H1 (cell line): ENCODE measurements at regions not wholly inside any gene's neighbourhood (a gene's known extent, or its start where the extent isn't known, plus 50 kb on each side); places are given as distances from the start of the nearest gene placed in this dataset.

Experiments used
- CTCF ChIA-PET: fragments of 300-600 bp; sonication (Branson Sonifier 250); formaldehyde crosslinking; loops from one replicate; lab custom pipeline; 2021; ENCODE audit not compliant: partially characterized antibody; lab: Charles Lee
- POLR2A ChIA-PET: fragments of 300-600 bp; sonication (Branson Sonifier 250); formaldehyde crosslinking; loops from one replicate; lab custom pipeline; 2021; ENCODE audit warnings: inconsistent platforms; ENCODE audit not compliant: partially characterized antibody; lab: Charles Lee
- DNase-seq, 2 experiments: peaks; one replicate each; pipeline versions ENCODE4 v3.0.0 to v3.0.0-alpha.2; 2010 to 2022; ENCODE audit warnings: low spot score in 2 of 2, low read depth in 1 of 2, mixed read lengths in 1 of 2
- FAIRE-seq: peaks from 2 replicates; lab custom pipeline; 2011; peaks lifted over from hg19 to GRCh38; lab: Jason Lieb, UNC
- H2AFZ ChIP-seq: 2 replicates; pipeline ENCODE4 v1.8.1; 2012; ENCODE audit warnings: low read length, inconsistent platforms
- H2AK5ac ChIP-seq: 2 replicates; pipeline ENCODE4 v1.6.1; 2013; ENCODE audit warnings: low read depth, low read length
- H2BK120ac ChIP-seq: replicated peaks from 2 replicates; pipeline ENCODE3; 2013; ENCODE audit warnings: low read depth, low read length, inconsistent platforms
- H2BK12ac ChIP-seq: 2 replicates; pipeline ENCODE4 v1.6.1; 2013; ENCODE audit warnings: low read depth, low read length
- H2BK15ac ChIP-seq: 2 replicates; pipeline ENCODE4 v1.6.1; 2013; ENCODE audit warnings: low read length
- H2BK20ac ChIP-seq: 2 replicates; pipeline ENCODE4 v1.6.1; 2013; ENCODE audit warnings: low read length
- H2BK5ac ChIP-seq: 2 replicates; pipeline ENCODE4 v1.6.1; 2013; ENCODE audit warnings: low read depth, low read length
- H3K14ac ChIP-seq: 2 replicates; pipeline ENCODE4 v1.6.1; 2013; ENCODE audit warnings: inconsistent platforms; ENCODE audit not compliant: insufficient read length
- H3K18ac ChIP-seq: 2 replicates; pipeline ENCODE4 v1.6.1; 2013; ENCODE audit warnings: low read length; ENCODE audit errors: extremely low read depth
- H3K23ac ChIP-seq: 2 replicates; pipeline ENCODE4 v1.6.1; 2013; ENCODE audit warnings: inconsistent platforms; ENCODE audit not compliant: insufficient read length
- H3K23me2 ChIP-seq: 2 replicates; pipeline ENCODE4 v1.6.1; 2013; ENCODE audit warnings: low read depth, low read length
- H3K27ac ChIP-seq: 2 replicates; pipeline ENCODE4 v1.6.1; 2011; ENCODE audit warnings: low read depth, low read length, inconsistent platforms
- H3K27me3 ChIP-seq, 4 experiments: replicated peaks in 1 of 4; 1 replicate in 1 of 4; 2 replicates in 3 of 4; pipeline versions ENCODE4 v1.6.1 to v1.8.1; 2011 to 2013; ENCODE audit warnings: low read length in 3 of 4, mild to moderate bottlenecking in 3 of 4, inconsistent platforms in 2 of 4, mixed read lengths in 2 of 4, moderate library complexity in 1 of 4; ENCODE audit not compliant: control insufficient read depth in 3 of 4, insufficient read depth in 3 of 4; ENCODE audit errors: extremely low read depth in 1 of 4
- H3K36me3 ChIP-seq, 4 experiments: 2 replicates each; pipeline versions ENCODE4 v1.6.1 to v1.8.1; 2011 to 2013; ENCODE audit warnings: mild to moderate bottlenecking in 4 of 4, low read length in 3 of 4, moderate library complexity in 2 of 4, control low read depth in 1 of 4, inconsistent platforms in 1 of 4; ENCODE audit not compliant: insufficient read depth in 4 of 4, control insufficient read depth in 2 of 4
- H3K4ac ChIP-seq: replicated peaks from 2 replicates; pipeline ENCODE3; 2013; ENCODE audit warnings: low read length, low read depth, mixed read lengths, inconsistent platforms; ENCODE audit not compliant: insufficient read length
- H3K4me1 ChIP-seq, 4 experiments: replicated peaks in 1 of 4; 1 replicate in 1 of 4; 2 replicates in 3 of 4; pipeline versions ENCODE4 v1.6.1 to v1.8.1; 2011 to 2013; ENCODE audit warnings: low read length in 3 of 4, inconsistent platforms in 2 of 4, mixed read lengths in 1 of 4; ENCODE audit not compliant: insufficient read depth in 4 of 4, control insufficient read depth in 3 of 4
- H3K4me2 ChIP-seq, 2 experiments: 2 replicates each; pipeline versions ENCODE4 v1.6.1 to v1.8.1; 2011 to 2013; ENCODE audit warnings: low read depth in 2 of 2, low read length in 2 of 2, control low read depth in 1 of 2, inconsistent platforms in 1 of 2, mild to moderate bottlenecking in 1 of 2; ENCODE audit not compliant: insufficient read depth in 1 of 2
- H3K4me3 ChIP-seq, 4 experiments: fragments of 200-600, 300-600 bp in 1 of 4; sonication (generic), shearing (Covaris generic), sonication (Bioruptor Twin) in 1 of 4; 2 replicates each; pipeline versions ENCODE4 v1.5.1 to v1.8.1; 2011 to 2016; ENCODE audit warnings: low read length in 4 of 4, low read depth in 3 of 4, control low read depth in 2 of 4, inconsistent platforms in 2 of 4, mild to moderate bottlenecking in 2 of 4, mixed read lengths in 1 of 4, moderate library complexity in 1 of 4; ENCODE audit not compliant: insufficient read depth in 2 of 4; ENCODE audit errors: extremely low read depth in 1 of 4
- H3K56ac ChIP-seq: replicated peaks from 2 replicates; pipeline ENCODE3; 2013; ENCODE audit warnings: low read depth, mild to moderate bottlenecking, mixed read lengths, low read length, inconsistent platforms; ENCODE audit not compliant: insufficient read length
- H3K79me1 ChIP-seq: 2 replicates; pipeline ENCODE4 v1.6.1; 2013; ENCODE audit warnings: low read depth, low read length, control low read depth
- H3K79me2 ChIP-seq, 2 experiments: 2 replicates each; pipeline versions ENCODE4 v1.6.1 to v1.8.1; 2012 to 2013; ENCODE audit warnings: low read length in 2 of 2, mild to moderate bottlenecking in 2 of 2, inconsistent platforms in 1 of 2; ENCODE audit not compliant: insufficient read depth in 2 of 2, control insufficient read depth in 1 of 2
- H3K9ac ChIP-seq, 4 experiments: replicated peaks in 1 of 4; 1 replicate in 1 of 4; 2 replicates in 3 of 4; pipeline versions ENCODE4 v1.6.1 to v1.8.1; 2011 to 2013; ENCODE audit warnings: low read depth in 3 of 4, low read length in 3 of 4, control low read depth in 2 of 4, mild to moderate bottlenecking in 2 of 4, moderate library complexity in 2 of 4, inconsistent platforms in 1 of 4; ENCODE audit errors: extremely low read depth in 1 of 4
- H3K9me3 ChIP-seq, 2 experiments: 2 replicates each; pipeline versions ENCODE4 v1.6.1 to v1.8.1; 2012 to 2013; ENCODE audit warnings: mild to moderate bottlenecking in 2 of 2, moderate library complexity in 2 of 2, control low read depth in 1 of 2, inconsistent platforms in 1 of 2, low read depth in 1 of 2, low read length in 1 of 2, mixed read lengths in 1 of 2; ENCODE audit not compliant: insufficient read depth in 2 of 2
- H4K20me1 ChIP-seq, 2 experiments: replicated peaks in 1 of 2; 2 replicates each; pipeline versions ENCODE3 to v1.8.1; 2011 to 2013; ENCODE audit warnings: inconsistent platforms in 2 of 2, low read length in 2 of 2, mild to moderate bottlenecking in 1 of 2; ENCODE audit not compliant: insufficient read depth in 2 of 2, control insufficient read depth in 1 of 2
- H4K5ac ChIP-seq: 2 replicates; pipeline ENCODE4 v1.6.1; 2013; ENCODE audit warnings: low read length, low read depth, mixed read lengths, inconsistent platforms; ENCODE audit not compliant: insufficient read length
- H4K8ac ChIP-seq: 2 replicates; pipeline ENCODE4 v1.8.0; 2013; ENCODE audit warnings: mild to moderate bottlenecking, moderate library complexity, low read length, inconsistent platforms; ENCODE audit not compliant: insufficient read depth; ENCODE audit errors: extremely low read depth
- H4K91ac ChIP-seq: replicated peaks from 2 replicates; pipeline ENCODE3; 2013; ENCODE audit warnings: low read length, mixed read lengths, inconsistent platforms; ENCODE audit not compliant: insufficient read length
- EP300 ChIP-seq, 2 experiments: IDR thresholded peaks; 1 replicate in 1 of 2; 2 replicates in 1 of 2; pipeline ENCODE4 v1.6.1; 2011 to 2012; ENCODE audit warnings: low read depth in 2 of 2, low read length in 2 of 2, mild to moderate bottlenecking in 2 of 2, borderline replicate concordance in 1 of 2, inconsistent platforms in 1 of 2, moderate library complexity in 1 of 2
- SP1 ChIP-seq: IDR thresholded peaks from 2 replicates; pipeline ENCODE4 v1.6.1; 2011; ENCODE audit warnings: low read depth, low read length
- WGBS, 2 experiments: shearing (Covaris generic) in 1 of 2; methylation state at CpG; one replicate each; pipeline versions ENCODE4 v1.1.6 to v1.1.7; 2013 to 2015; ENCODE audit warnings: low lambda C conversion rate in 2 of 2, mixed read lengths in 2 of 2, inconsistent platforms in 1 of 2, low coverage in 1 of 2, missing lambda C conversion rate in 1 of 2; ENCODE audit not compliant: insufficient replicate concordance in 2 of 2, insufficient coverage in 1 of 2, insufficient read length in 1 of 2; ENCODE audit errors: extremely low coverage in 1 of 2, missing lambda C conversion rate in 1 of 2; 5-methylcytosine and 5-hydroxymethylcytosine counted together
- TF ChIP-seq, protein P1 (sequence below): IDR thresholded peaks from 2 replicates; pipeline ENCODE4 v1.6.1; 2011; ENCODE audit warnings: low read length, improper control_type of control experiment

DNA sequence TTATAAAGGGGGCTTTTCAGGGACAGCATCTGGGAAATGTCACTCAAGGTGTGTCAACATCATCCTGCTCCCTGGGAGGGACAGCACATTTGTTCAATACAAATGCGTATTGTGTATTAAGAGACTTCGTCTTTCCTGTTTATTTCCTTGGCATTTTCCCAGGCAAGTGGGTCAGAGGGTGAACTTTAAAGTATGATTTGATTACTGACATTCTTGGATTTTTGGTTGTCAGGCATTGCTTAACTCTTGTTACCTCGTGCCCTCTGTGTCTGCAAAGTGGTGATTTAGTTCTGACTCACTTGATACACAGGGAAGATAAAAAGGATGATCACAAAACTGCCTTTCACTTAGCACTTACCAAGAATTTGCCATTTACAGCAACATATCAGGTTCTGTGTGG lies 292.7 kb downstream of the SUCLA2 start:
- no peak overlapping the region for H4K91ac ChIP-seq
- no peak overlapping the region for H3K18ac ChIP-seq
- no peaks in the 10 kb centered on the region for H3K36me3 ChIP-seq
- no peak overlapping the region for H3K23ac ChIP-seq
- no peak for FAIRE-seq
- H3K4me2 ChIP-seq: no peak overlapping the region
- H3K4me3 ChIP-seq: no peak overlapping the region
- no peaks in the 10 kb centered on the region for H3K79me1 ChIP-seq
- WGBS, 2 experiments: 91% methylated on average over 3 of the region's 3 CpGs; no CpG with 5 or more reads in 1 of the 2 experiments
- H2AFZ ChIP-seq: no peak overlapping the region
- H3K23me2 ChIP-seq: no peaks in the 10 kb centered on the region
- H4K8ac ChIP-seq: no peak overlapping the region
- H3K27ac ChIP-seq: no peak overlapping the region
- no peak overlapping the region for H2AK5ac ChIP-seq
- TF ChIP-seq SP1 (no peak), EP300 (IDR thresholded peaks at IDR 0.05; ENCODE audit: borderline replicate concordance in 1 of 2, low read depth in 2 of 2, low read length in 2 of 2) (no peak)
- TF ChIP-seq, protein P1, sequence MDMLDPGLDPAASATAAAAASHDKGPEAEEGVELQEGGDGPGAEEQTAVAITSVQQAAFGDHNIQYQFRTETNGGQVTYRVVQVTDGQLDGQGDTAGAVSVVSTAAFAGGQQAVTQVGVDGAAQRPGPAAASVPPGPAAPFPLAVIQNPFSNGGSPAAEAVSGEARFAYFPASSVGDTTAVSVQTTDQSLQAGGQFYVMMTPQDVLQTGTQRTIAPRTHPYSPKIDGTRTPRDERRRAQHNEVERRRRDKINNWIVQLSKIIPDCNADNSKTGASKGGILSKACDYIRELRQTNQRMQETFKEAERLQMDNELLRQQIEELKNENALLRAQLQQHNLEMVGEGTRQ: no peak
- CTCF ChIA-PET: interaction anchor here (1.1 kb wide), 1 partner anchor 119 kb away, joined by 3 read pairs; no protein-coding TSS in a partner anchor
- POLR2A ChIA-PET: no interaction called here
- no peaks in the 10 kb centered on the region for H3K27me3 ChIP-seq
- H2BK5ac ChIP-seq: no peak overlapping the region
- H2BK20ac ChIP-seq: no peak overlapping the region
- H2BK120ac ChIP-seq: no peak overlapping the region
- no peak overlapping the region for H3K9ac ChIP-seq
- H3K79me2 ChIP-seq: no peaks in the 10 kb centered on the region
- no peak overlapping the region for H3K56ac ChIP-seq
- H2BK12ac ChIP-seq: no peak overlapping the region
- no peak overlapping the region for H3K4ac ChIP-seq
- H4K5ac ChIP-seq: no peak overlapping the region
- H4K20me1 ChIP-seq: no peaks in the 10 kb centered on the region
- no peak overlapping the region for H3K14ac ChIP-seq
- H3K9me3 ChIP-seq: peaks cover 6 to 11% of the 10 kb centered on the region in 2 experiments; a peak in 2 of 4 replicates
- no peak for DNase-seq
- H3K4me1 ChIP-seq: no peaks in the 10 kb centered on the region
- H2BK15ac ChIP-seq: no peak overlapping the region
